GM12873 (cell line): ENCODE measurements at regions not wholly inside any gene's neighbourhood (a gene's known extent, or its start where the extent isn't known, plus 50 kb on each side); places are given as distances from the start of the nearest gene placed in this dataset.

Experiments
- TF ChIP-seq, protein P1 (sequence below): IDR thresholded peaks from 2 replicates; pipeline ENCODE4 v1.5.1; 2012; ENCODE audit warnings: low read depth, mild to moderate bottlenecking, moderate library complexity, low read length, control low read depth; ENCODE audit not compliant: insufficient read depth; ENCODE audit errors: missing control alignments

DNA sequence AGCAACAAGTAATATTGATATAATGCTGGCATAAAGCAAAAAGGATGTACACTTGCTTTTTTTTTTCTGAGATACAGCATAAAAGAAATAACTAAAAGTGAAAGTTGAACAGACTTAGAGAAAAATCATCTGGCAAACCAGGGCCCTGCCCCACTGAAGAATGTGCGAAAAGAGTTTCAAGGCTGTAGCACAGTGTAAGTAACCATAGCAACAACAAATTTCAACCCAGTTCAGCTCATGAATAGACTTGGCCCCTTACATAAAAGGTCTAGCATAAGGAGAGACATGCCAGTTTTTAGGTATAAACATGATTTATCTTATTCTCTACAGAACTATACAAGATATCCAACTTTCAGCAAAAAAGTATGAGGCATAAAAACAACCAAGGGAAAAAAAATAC is 113.7 kb upstream of the GYPC start:
- TF ChIP-seq, protein P1, sequence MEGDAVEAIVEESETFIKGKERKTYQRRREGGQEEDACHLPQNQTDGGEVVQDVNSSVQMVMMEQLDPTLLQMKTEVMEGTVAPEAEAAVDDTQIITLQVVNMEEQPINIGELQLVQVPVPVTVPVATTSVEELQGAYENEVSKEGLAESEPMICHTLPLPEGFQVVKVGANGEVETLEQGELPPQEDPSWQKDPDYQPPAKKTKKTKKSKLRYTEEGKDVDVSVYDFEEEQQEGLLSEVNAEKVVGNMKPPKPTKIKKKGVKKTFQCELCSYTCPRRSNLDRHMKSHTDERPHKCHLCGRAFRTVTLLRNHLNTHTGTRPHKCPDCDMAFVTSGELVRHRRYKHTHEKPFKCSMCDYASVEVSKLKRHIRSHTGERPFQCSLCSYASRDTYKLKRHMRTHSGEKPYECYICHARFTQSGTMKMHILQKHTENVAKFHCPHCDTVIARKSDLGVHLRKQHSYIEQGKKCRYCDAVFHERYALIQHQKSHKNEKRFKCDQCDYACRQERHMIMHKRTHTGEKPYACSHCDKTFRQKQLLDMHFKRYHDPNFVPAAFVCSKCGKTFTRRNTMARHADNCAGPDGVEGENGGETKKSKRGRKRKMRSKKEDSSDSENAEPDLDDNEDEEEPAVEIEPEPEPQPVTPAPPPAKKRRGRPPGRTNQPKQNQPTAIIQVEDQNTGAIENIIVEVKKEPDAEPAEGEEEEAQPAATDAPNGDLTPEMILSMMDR, result no peak

DNA sequence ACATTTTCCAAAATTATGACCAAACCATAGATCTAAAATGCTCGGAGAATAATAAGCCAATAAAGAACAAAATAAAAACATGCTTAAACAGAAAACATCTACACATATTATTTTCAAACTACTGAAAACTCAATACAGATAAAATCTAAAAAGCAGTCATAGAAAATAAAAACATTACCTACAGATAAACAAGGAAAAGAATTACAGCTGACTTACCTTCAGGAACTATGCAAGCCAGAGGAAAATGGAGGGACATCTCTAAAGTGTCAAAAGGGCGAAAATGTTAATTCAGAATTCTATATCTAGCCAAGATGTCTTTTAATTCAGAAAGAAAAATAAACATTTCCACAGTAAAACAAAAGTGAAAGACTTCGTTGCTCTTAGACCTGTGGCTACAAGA is 112.9 kb upstream of the GYPC start:
- TF ChIP-seq, protein P1, result no peak

DNA sequence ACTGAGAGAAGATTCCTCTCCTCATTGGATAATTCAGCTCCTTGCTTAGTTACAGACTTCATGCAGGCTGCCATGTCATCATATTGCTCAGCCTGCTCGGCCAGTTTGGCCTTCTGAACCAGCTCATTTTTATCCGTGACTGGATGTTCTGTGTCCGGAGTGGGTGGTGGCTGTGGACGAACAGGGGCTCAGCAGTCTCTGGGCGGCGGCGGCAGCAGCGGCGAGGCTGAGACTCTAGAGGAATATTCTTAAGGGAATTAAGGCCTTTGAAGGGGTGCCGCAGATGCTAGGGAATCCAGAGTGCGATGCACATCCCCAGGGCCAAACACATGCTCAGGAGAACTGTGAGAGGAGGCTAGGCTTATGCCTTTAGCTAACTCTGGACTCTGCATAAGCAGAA is 97.9 kb upstream of the GYPC start:
- TF ChIP-seq, protein P1, result no peak

DNA sequence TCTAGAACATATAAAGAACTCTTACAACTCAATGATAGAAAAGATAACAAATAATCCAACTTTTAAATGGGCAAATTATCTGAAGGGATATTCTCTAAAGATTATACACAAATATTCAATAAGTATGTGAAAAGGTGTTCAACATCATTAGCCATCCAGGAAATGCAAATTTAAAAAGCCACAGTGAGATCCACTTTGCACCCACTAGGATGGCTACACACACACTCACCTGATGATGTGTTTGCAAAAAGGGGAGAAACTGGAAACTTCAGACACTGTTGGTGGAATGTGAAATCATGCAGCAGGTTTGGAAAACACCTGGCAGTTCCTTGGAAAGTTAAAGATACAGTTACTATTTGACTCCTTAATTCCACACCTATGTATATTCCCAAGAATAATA is 87.2 kb upstream of the GYPC start:
- TF ChIP-seq, protein P1, result no peak

DNA sequence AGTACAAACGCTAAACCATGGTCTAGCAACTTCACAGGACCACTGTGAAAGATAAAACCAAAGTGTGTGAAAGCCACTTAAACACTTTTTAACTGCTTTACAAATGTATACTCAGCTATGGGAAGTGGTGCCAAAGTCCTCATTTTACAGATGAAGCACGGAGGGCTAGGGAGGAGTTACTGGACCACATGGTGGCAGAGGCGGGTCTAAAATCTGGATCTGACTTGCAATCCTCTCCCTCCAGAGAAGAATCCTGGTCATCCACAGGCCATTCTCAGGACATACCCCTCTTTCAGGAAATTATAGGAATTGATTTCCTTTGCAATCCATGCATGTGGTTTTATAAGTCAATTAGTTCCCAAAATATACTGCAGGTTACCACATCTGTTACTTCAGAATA is 84.6 kb upstream of the GYPC start:
- TF ChIP-seq, protein P1, result no peak

DNA sequence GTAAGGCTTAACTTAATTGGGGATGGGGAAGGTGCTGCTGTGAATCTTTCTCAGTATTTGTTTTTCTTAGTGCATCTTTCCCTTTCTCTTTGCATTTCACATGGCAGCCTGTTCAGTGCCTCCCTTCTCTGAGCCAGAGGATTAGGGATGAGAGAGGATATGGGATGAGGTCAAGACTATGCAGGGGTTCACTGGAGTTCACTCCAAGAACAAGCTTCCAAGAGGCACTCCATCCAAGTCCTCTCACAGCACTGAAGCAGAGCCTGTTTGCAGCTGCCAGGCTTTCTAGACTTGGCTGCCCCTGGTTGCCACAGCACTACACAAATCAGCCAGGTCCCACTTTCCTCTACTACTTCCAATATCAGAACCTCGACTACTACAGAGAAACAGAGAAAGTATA is 80.3 kb upstream of the GYPC start:
- TF ChIP-seq, protein P1, result no peak

DNA sequence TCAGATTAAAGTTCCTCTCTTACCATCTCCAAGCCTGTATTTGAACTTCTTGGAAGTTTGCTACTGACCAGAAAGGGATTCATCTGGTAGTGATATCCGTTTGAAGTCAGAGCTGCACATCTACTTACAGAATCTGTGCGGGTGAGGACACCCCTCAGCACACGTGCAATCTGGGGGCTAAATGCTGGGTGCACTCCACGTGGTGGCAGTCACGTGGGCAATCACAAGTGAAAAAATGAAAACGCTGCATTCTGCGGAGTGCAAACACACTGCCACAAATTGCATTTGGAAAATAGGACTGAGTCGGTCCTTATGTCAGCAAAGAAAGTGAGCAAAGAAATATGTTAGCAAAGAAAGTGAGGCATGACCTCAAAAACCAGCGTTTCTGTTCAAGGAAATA is 76.1 kb upstream of the GYPC start:
- TF ChIP-seq, protein P1, result no peak
